GM19455 (cell line): ENCODE measurements at regions not wholly inside any gene's neighbourhood (a gene's known extent, or its start where the extent isn't known, plus 50 kb on each side); places are given as distances from the start of the nearest gene placed in this dataset.

Source experiments
- ATAC-seq: cut with Tn5 transposase; IDR thresholded peaks from one replicate; pipeline ENCODE4 v1.9.1; 2021; ENCODE audit not compliant: unreplicated experiment

DNA sequence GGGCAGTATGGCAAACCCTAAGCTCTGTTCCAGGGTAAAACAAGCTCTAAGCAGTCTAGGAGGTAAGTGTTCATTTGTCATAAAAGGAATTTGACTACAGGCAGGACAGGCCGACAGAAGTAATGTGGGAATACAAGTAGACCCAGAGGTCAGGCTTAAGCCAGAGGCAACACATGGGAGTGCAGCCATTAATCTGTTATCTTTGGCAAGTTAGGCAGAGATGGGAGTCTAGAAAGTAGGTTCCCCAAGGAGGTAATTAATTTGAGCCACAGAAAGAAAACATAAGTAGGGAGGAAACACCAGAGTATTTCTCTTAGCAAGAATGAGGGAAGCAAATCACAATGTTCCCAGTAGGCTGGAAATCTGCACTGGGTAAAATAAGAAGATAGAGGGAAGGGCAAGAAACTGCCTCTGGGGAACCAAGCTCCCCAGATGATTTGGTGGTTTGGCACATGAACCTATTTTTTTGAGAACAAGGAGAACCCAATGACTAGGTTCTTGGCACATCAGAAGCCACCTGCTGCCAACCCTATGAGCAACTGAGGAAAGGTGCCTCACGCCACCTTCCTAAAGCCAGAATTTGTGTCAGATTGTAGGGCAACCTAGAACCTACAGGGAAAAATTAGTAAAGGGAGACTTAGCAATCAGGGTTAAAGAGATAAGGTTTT lies 636.4 kb upstream of the PLXNA2 start:
- ATAC-seq: no peak

DNA sequence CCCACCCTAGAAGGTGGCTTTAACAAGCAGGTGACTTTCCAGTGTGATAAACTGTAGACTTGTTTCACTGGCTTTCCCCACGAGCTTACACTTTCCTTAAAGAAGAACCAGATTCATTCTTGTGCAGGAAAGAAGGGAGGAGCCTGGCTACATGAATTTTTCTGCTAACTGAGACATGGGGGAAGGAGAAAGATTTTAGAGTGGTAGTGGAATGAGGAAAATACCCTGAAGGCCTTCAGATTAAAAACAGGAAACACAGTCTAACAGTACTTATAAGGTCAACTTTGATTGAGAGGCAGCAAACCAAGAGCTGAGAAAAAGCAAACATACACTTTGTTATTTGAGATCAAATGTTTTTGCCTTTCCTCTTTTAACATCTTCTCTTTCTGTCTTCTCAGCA lies 640.9 kb upstream of the PLXNA2 start:
- no peak for ATAC-seq

DNA sequence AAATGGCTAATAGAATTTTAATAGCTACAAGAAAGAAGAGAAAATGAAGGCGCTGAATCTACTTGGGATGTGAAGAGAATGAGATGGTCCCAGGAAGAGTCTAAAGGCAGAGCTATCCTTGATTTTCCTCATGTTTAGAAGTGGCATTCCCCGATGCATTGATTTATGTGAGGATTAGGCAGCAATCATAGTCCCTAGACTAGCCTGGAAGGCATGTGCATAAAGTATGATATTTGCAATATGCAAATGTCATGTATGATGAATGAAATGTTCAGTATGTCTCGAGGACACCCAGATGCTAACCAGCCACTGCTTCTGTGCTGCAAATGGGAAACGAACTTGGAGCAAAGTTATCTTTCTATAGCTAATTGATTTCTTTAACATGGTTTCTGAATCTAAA lies 641.5 kb upstream of the PLXNA2 start:
- ATAC-seq: no peak

DNA sequence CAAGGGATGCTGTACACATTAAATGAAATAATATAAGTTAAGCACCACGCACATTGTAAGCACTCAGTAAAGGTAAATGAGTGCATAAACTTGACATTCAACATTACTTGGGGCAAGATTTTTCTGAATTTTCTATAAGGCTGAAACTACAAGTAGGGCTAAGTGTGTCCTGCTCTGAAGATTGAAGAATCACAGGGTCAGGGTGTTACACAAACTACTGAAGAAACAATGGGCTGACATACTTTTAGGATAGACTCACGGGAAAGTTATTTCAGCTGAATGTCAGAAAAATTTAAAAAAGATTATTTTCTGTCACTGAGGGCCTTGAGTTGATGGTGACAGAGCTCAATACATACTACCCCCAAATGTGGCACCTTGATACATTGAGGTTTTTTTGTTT lies 644.2 kb upstream of the PLXNA2 start:
- no peak for ATAC-seq

DNA sequence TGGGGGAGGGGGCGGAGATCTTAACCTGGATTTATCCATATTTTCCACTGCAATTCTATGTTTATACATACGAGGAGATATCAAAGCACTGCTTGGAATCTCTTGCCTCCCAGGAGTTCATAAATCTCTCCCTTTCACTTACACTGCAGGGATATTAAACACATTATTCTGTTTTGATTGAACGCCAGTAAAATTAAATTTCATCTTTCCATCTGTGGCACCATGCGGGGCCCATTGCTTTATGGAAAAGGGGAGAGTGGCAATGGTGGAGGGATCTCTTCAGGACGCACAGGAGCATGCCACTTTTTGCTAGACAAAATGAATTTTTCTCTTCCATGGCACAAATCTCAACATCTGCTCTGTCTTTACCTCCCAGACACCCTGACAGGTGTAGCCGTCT lies 648.0 kb upstream of the PLXNA2 start:
- ATAC-seq: no peak

DNA sequence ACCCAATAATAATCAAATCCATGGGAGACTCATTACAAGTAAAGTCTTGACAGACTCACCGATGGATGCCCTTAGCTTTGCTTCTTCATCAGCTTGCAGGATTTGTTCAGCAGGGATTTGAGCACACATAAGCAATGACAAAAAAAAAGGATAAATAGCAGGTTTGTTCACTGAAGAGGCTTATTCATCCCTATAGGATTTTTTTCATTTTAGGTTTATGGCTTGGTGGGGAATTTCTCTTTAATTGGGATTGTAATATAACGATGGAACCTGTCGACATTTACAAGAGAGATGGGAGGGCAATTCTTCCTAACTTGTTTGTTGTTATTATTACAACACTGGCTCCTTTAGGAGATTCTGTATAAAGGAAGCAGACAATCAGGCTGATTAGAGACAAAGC lies 649.1 kb upstream of the PLXNA2 start:
- ATAC-seq: no peak

DNA sequence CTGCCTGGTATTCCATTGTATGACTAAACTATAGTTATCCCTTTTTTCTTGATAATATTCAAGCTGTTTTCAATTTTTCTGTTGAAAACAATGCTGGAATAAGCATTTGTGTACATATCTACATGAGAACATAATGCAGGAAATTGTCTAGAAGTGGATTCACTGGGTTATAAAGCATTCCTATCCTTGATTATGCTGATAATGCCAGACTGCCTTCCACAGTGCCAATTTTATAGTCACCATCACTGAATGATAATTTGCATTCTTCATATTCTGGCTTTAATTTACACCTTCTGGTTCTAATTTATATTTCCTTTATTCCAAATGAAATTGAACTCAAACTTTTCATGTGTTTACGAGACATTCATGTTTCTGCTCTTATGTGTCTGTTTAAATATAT lies 651.0 kb upstream of the PLXNA2 start:
- ATAC-seq: no peak

DNA sequence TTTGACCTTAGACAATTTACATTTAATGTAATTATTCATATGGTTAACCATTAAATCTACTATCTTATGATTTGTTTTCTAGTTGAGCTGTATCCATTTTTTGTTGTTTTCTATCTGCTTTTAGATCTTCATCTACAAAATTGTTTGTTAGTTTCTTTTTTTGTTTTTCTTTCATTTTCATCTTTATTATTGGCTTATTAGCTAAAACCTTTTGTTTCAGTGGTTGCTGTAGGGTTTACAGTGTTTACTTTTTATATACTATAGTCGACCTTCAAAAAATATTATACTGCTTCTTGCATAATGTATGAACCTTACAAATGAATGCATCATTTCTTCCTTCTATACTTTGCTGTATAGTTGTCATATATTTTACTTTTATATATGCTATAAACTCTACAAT lies 651.6 kb upstream of the PLXNA2 start:
- ATAC-seq: no peak

DNA sequence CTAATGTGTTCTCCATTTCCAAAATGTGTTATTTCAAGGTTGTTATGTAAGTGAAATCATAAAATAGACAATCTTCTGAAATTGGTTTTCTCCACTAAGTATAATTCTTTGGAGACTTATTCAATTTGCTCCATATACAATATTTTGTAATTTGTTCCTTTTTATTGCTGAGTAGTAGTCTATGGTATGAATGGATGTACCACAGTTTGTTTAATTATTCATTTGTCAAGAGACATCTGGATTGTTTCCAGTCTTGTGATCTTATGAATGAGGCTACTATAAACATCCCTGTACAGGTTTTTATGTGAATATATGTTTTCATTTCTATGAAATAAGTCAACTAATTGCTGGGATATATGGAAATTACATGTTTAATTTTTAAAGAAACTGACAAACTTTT lies 652.6 kb upstream of the PLXNA2 start:
- no peak for ATAC-seq

DNA sequence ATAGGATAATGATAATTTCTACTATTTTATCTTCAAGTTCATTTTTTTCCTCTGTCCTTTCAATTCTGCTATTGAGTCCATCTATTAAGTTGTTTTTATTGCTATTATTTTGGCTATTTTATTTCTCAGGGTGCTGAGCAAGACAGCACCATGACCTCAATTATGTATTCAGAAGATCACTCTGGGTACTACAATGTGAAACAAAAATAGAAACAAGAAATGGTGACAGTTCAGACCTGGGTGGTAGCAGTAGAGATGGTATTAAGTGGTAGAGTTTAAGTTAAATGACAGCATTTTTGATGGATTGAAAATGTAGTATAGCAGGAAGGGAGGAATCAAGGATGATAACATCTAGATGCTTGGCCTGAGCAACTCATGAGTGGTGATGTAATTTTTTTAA lies 655.3 kb upstream of the PLXNA2 start:
- no peak for ATAC-seq

DNA sequence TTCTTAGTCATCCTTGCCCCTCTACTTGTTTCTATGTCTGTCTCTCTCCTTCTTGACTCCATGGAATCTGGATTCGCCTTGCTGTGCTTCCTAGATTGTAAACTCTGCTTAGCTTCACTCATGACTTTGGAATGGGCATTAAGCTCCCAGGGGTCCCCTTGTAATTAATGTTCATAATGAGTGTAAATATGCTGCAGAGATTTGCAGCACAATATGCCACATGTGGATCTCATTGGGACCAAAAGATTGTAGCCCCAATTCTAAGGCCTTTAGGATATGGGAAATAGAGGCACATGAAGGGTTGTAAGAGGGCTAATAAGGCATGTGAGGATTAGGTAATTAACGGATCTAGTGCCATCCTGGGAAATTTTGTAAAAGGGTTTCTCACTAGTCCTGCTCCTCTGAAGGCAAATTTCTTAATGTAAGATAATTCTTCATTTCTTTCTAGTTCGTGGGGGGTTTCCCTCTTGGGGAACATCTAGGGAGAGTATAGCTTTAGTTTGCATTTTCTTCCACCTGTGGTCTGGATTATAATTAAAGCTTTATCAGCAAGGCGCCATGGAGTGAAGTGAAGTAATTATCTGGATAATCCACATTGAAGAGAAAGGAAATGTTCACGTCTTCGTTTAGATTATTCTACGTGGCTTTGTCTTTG lies 659.2 kb upstream of the PLXNA2 start:
- ATAC-seq: no peak

DNA sequence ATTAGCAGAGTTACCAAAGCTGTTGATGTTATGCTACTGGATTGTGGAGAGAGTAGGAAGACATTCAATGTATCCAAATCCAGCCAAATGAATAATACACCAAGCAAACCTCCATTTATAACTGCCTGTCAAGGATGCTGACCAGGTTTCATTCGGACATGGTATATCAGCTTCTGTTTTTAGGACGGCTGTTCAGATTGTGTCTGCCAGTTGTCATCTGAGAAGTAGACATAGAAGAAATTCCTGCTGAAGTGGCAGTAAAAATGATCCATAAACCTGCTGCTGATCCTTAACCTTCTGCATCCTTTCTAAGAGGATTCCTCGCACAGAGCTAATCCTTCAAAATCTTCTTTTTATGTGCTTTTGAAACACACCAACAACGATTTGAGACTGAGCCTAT lies 663.6 kb upstream of the PLXNA2 start:
- ATAC-seq: no peak

DNA sequence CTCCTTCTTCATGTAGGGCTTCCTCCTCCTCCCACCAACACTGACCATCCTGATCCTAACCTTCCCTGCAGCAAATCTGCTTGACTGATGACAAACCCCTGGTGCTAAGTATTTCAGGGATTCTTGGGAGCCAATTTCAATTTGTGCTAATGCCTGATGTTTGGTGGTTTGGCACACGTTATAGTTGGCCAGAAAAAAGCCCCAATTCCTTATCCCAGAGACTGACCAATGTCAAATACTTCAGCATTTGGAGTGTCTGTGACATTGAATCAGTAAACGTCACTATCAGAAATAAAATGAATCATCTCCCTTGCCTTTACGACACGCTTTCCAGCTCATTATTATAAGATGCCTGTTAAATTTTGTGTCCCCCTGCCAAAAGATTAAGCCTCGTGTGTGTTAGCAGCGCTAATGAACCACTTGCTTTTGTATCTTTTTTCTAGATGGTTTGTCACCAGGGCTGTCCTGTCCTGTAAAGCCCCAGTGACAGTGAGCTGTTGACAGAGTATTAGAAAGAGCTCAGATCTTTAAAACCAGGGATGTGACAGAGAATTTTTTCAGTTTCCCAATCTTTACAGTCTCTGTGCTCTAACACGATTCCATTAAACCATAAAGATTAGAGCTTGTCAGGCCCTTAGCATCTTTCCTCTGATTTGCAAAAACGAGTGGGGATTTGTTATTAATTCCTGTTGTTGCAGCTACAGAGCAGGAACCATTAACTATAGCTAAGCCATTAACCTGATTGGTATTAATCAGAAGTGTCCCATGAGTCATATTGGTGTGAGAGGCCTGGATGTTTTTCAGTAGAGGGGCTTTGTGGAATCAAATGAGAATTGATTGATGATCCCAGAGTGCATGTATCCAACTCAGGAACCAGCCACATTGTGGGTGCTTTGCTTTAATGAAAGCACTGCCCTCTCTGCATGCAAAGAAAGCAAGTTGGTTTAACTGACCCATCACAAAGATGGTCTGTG lies 665.1 kb upstream of the PLXNA2 start:
- ATAC-seq: no peak

DNA sequence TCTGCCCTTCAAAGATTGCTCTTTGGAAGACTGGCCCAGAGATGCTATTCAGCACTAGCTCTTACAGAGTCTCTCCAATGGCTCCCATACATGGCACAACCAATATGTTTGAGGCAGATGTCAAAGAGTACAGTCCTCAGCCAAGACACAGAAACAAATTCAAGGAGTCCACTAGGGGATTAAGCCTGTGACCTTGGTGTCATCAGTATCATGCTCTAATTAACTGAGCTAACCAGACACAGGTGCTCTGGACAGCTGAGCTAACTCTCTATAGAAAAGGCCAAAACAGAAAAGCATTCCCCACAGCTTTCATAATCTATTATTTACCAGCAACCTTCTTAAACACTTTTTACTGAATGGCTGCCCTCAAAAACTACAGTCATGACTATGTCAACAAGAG lies 666.0 kb upstream of the PLXNA2 start:
- ATAC-seq: no peak

DNA sequence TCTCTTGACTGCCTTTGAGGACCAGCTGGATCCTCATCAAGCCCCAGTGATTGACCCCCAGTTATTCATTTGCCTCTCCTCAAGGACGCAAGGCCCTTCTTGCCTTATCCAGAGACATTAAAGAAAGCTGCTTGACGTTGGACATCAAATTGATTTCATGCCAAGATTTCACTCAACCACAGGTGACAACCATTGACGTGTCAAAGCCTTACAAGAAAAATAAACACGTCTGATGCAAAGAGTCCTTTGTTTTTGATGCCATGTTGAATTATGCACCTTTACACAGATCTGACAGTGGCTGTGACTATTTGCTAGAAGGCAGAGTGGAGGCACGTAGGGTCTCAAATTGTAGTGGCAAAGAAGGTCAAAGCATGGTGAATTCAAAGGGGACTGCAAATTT lies 666.2 kb upstream of the CAMK1G start:
- ATAC-seq: no peak

DNA sequence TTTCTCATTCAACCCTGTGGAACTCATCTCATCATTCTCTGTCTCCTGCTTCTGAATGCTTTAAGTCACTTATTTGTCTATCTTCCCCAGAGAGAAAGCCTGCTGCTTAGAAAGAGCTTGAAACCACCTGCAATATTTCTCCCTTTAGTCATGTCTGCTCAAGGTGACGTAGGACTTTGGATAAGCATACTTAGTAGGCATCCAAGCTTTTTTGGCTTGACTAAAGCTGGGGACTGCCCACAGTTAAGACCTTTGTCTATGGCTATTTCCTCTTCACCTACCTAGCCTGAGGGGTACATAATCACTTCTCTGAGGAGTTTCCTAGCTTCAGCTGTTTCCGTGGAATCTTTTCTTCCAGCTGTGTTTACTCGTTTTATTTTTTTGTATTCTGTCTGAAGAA lies 665.8 kb upstream of the CAMK1G start:
- ATAC-seq: no peak

DNA sequence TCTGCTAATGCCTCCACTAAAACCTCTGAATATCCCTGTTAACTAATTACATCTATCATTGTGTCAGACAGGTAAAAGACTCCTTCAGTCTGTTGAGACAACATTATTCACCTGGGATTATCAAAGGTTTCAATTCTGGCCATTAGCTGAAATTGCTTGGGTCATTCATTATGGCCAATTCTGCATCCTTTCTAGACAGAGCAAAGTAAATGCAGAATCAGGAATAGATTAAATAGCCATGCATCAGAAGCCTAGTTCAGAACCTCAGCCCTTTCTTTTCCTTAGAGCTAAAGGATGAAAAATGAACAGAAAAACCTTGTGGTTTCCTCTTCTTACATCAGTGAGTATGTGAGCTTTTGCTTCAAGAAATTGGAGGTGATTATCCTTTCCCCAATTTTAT lies 665.4 kb upstream of the CAMK1G start:
- no peak for ATAC-seq

DNA sequence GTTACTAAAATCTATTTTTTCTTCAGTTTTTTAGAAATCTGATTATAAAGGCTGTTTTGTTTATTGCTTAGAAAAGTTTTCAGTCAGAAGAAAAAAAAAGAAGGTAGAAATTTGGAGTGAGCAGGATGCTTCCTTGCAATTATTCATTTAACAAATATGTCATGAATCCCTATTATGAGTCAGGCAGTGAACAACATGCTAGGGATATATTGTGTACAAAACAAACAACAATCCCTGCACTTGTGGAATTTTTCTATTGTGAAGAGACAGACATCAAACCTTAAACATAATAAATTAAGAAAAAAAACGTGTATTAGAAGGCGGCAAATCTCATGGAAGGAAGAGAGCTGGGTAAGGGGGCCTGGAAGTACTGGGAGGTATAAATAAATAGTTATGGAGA lies 664.1 kb upstream of the CAMK1G start:
- ATAC-seq: no peak

DNA sequence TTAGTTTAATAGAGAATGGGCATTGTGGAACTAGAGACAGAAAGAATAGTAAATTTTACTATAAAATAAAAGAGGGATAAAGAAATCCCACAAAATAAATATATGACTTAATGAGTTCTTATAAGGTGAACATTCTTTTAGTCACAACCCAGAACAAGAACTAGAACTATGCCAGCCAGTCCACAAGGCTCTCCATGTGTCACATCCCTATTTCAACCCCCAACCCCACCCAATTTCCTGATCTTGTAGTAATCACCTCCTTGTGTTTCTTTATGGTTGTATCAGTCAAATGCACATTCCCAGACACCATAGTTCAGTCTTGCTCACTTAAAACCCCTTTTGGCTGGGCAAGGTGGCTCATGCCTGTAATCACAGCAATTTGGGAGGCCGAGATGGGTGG lies 662.3 kb upstream of the CAMK1G start:
- ATAC-seq: no peak

DNA sequence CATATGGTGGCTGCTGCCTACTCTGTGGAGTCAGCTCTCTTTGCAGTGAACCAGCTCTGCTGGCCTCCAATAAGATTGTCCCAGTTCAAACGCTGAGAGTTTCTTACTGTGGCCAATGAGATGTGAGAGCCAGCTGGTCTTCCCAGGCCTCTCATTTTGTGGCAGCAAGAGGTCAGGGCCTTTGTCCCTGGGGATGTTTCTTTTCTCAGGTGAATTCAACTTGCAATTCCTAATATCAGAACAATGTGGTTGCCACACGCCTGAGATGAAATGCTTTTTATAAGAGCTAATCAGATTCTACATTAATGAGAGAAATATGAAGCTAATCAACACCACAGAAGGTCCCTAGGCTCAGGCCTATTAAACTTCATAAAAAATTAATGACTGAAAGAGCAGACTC lies 660.1 kb upstream of the CAMK1G start:
- ATAC-seq: no peak

DNA sequence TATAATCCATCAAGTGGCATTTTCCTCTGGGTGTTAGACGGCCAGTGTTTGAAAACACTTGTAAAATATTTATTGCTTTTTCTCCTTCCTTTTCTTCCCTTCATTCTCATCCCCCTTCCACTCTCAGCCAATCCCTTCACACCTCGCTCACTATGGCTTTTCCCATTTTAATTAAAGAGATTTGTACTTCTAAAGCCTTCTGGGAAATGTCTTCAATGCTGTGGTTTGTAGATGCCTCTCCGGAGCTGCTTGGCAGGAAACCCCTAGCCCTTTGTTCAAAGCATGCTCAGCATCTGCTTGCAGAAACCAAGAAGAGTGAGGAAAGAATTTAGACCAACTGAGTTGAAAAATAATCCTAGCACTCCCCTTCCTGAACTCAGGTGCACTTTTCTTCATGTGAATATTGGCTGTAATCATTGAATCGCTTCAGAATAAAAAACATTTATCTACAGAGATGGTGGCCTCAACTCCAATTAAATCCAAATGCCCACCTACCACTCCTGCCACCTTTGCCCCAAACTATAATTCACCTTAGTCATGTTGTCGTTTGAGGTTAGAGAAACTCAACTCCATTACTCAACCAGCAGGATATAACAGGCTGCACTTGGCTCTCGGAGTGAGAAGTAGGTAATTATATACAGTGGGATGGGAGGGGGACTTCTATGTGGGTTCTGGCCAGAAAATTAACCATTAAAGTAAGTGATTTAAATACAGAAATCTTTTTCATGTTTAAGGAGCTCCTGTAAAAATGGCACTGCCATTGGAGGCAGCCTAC lies 659.4 kb upstream of the CAMK1G start:
- ATAC-seq: no peak
